GM12891 (cell line): ENCODE measurements at regions not wholly inside any gene's neighbourhood (a gene's known extent, or its start where the extent isn't known, plus 50 kb on each side); places are given as distances from the start of the nearest gene placed in this dataset.

Experiments used
- DNase-seq: peaks from one replicate; pipeline ENCODE4 v3.0.0; 2011; ENCODE audit warnings: low spot score; ENCODE audit not compliant: insufficient read length
- FAIRE-seq: peaks from 2 replicates; lab custom pipeline; 2011; peaks lifted over from hg19 to GRCh38; lab: Jason Lieb, UNC
- PAX5 ChIP-seq: IDR thresholded peaks from 2 replicates; pipeline ENCODE4 v1.6.1; 2011; ENCODE audit warnings: low read length, moderate library complexity, mild to moderate bottlenecking; ENCODE audit not compliant: insufficient read depth, severe bottlenecking
- POLR2A ChIP-seq: IDR thresholded peaks from 2 replicates; pipeline ENCODE4 v1.6.1; 2011; ENCODE audit warnings: low read depth, low read length, control low read depth
- POLR2AphosphoS5 ChIP-seq: IDR thresholded peaks from 2 replicates; pipeline ENCODE4 v1.6.1; 2011; ENCODE audit warnings: low read depth, low read length, control low read depth
- POU2F2 ChIP-seq: IDR thresholded peaks from 2 replicates; pipeline ENCODE4 v1.6.1; 2011; ENCODE audit warnings: low read depth, mild to moderate bottlenecking, control low read depth, low read length, moderate library complexity
- SPI1 ChIP-seq: IDR thresholded peaks from 2 replicates; pipeline ENCODE4 v1.6.1; 2011; ENCODE audit warnings: low read depth, low read length, control low read depth
- TAF1 ChIP-seq: IDR thresholded peaks from 2 replicates; pipeline ENCODE4 v1.6.1; 2011; ENCODE audit warnings: low read depth, low read length, control low read depth

GRCh38 chr21:38925478-38925877, 119.7 kb downstream of the ETS2 start:
- no peak for DNase-seq
- FAIRE-seq, result no peak
- TF ChIP-seq POU2F2, result no peak
- TF ChIP-seq TAF1, result no peak
- no peak for TF ChIP-seq SPI1
- no peak for TF ChIP-seq PAX5
- no peak for TF ChIP-seq POLR2A
- TF ChIP-seq POLR2AphosphoS5, result no peak

- FAIRE-seq, result no peak
- TF ChIP-seq POU2F2, result no peak
- TF ChIP-seq POLR2AphosphoS5, result no peak
- TF ChIP-seq PAX5, result no peak
- TF ChIP-seq SPI1, result no peak
- no peak for TF ChIP-seq POLR2A
- TF ChIP-seq TAF1, result no peak
- no peak for DNase-seq
Measured at GRCh38 chr21:38924954-38925353, 119.2 kb downstream of the ETS2 start.

GRCh38 chr21:38923429-38923828, 117.7 kb downstream of the ETS2 start:
- TF ChIP-seq POLR2AphosphoS5, result no peak
- no peak for TF ChIP-seq POLR2A
- no peak for TF ChIP-seq PAX5
- no peak for TF ChIP-seq TAF1
- TF ChIP-seq POU2F2, result no peak
- FAIRE-seq (no peak), DNase-seq (no peak)

- no peak for FAIRE-seq
- no peak for DNase-seq
- TF ChIP-seq POLR2AphosphoS5 (no peak), POU2F2 (no peak), SPI1 (no peak), PAX5 (no peak), POLR2A (no peak), TAF1 (no peak)
Measured at GRCh38 chr21:38922474-38923235, 116.9 kb downstream of the ETS2 start.

- FAIRE-seq, result no peak
- no peak for DNase-seq
- TF ChIP-seq SPI1, result no peak
- TF ChIP-seq TAF1, result no peak
- no peak for TF ChIP-seq POU2F2
- TF ChIP-seq POLR2AphosphoS5, result no peak
- no peak for TF ChIP-seq PAX5
- TF ChIP-seq POLR2A, result no peak
Measured at GRCh38 chr21:38921511-38922251, 116.0 kb downstream of the ETS2 start.

GRCh38 chr21:38920631-38921398, 115.1 kb downstream of the ETS2 start:
- no peak for FAIRE-seq
- TF ChIP-seq TAF1 (no peak), PAX5 (no peak), POU2F2 (no peak), POLR2A (no peak), POLR2AphosphoS5 (no peak), SPI1 (no peak)
- DNase-seq, result no peak

- FAIRE-seq, result no peak
- DNase-seq, result no peak
- TF ChIP-seq PAX5 (no peak), TAF1 (no peak), POLR2A (no peak), POU2F2 (no peak), SPI1 (no peak), POLR2AphosphoS5 (no peak)
Measured at GRCh38 chr21:38918607-38919346, 113.0 kb downstream of the ETS2 start.

GRCh38 chr21:38917043-38917774, 111.5 kb downstream of the ETS2 start:
- FAIRE-seq, result no peak
- TF ChIP-seq TAF1, result no peak
- no peak for DNase-seq
